H1 (cell line): ENCODE measurements at regions not wholly inside any gene's neighbourhood (a gene's known extent, or its start where the extent isn't known, plus 50 kb on each side); places are given as distances from the start of the nearest gene placed in this dataset.

Experiments
- CTCF ChIA-PET: fragments of 300-600 bp; sonication (Branson Sonifier 250); formaldehyde crosslinking; loops from one replicate; lab custom pipeline; 2021; ENCODE audit not compliant: partially characterized antibody; lab: Charles Lee
- POLR2A ChIA-PET: fragments of 300-600 bp; sonication (Branson Sonifier 250); formaldehyde crosslinking; loops from one replicate; lab custom pipeline; 2021; ENCODE audit warnings: inconsistent platforms; ENCODE audit not compliant: partially characterized antibody; lab: Charles Lee
- DNase-seq, 2 experiments: peaks; one replicate each; pipeline versions ENCODE4 v3.0.0 to v3.0.0-alpha.2; 2010 to 2022; ENCODE audit warnings: low spot score in 2 of 2, low read depth in 1 of 2, mixed read lengths in 1 of 2
- FAIRE-seq: peaks from 2 replicates; lab custom pipeline; 2011; peaks lifted over from hg19 to GRCh38; lab: Jason Lieb, UNC
- H2AFZ ChIP-seq: 2 replicates; pipeline ENCODE4 v1.8.1; 2012; ENCODE audit warnings: low read length, inconsistent platforms
- H2AK5ac ChIP-seq: 2 replicates; pipeline ENCODE4 v1.6.1; 2013; ENCODE audit warnings: low read depth, low read length
- H2BK120ac ChIP-seq: replicated peaks from 2 replicates; pipeline ENCODE3; 2013; ENCODE audit warnings: low read depth, low read length, inconsistent platforms
- H2BK12ac ChIP-seq: 2 replicates; pipeline ENCODE4 v1.6.1; 2013; ENCODE audit warnings: low read depth, low read length
- H2BK15ac ChIP-seq: 2 replicates; pipeline ENCODE4 v1.6.1; 2013; ENCODE audit warnings: low read length
- H2BK20ac ChIP-seq: 2 replicates; pipeline ENCODE4 v1.6.1; 2013; ENCODE audit warnings: low read length
- H2BK5ac ChIP-seq: 2 replicates; pipeline ENCODE4 v1.6.1; 2013; ENCODE audit warnings: low read depth, low read length
- H3K14ac ChIP-seq: 2 replicates; pipeline ENCODE4 v1.6.1; 2013; ENCODE audit warnings: inconsistent platforms; ENCODE audit not compliant: insufficient read length
- H3K18ac ChIP-seq: 2 replicates; pipeline ENCODE4 v1.6.1; 2013; ENCODE audit warnings: low read length; ENCODE audit errors: extremely low read depth
- H3K23ac ChIP-seq: 2 replicates; pipeline ENCODE4 v1.6.1; 2013; ENCODE audit warnings: inconsistent platforms; ENCODE audit not compliant: insufficient read length
- H3K23me2 ChIP-seq: 2 replicates; pipeline ENCODE4 v1.6.1; 2013; ENCODE audit warnings: low read depth, low read length
- H3K27ac ChIP-seq: 2 replicates; pipeline ENCODE4 v1.6.1; 2011; ENCODE audit warnings: low read depth, low read length, inconsistent platforms
- H3K27me3 ChIP-seq, 4 experiments: replicated peaks in 1 of 4; 1 replicate in 1 of 4; 2 replicates in 3 of 4; pipeline versions ENCODE4 v1.6.1 to v1.8.1; 2011 to 2013; ENCODE audit warnings: low read length in 3 of 4, mild to moderate bottlenecking in 3 of 4, inconsistent platforms in 2 of 4, mixed read lengths in 2 of 4, moderate library complexity in 1 of 4; ENCODE audit not compliant: control insufficient read depth in 3 of 4, insufficient read depth in 3 of 4; ENCODE audit errors: extremely low read depth in 1 of 4
- H3K36me3 ChIP-seq, 4 experiments: 2 replicates each; pipeline versions ENCODE4 v1.6.1 to v1.8.1; 2011 to 2013; ENCODE audit warnings: mild to moderate bottlenecking in 4 of 4, low read length in 3 of 4, moderate library complexity in 2 of 4, control low read depth in 1 of 4, inconsistent platforms in 1 of 4; ENCODE audit not compliant: insufficient read depth in 4 of 4, control insufficient read depth in 2 of 4
- H3K4ac ChIP-seq: replicated peaks from 2 replicates; pipeline ENCODE3; 2013; ENCODE audit warnings: low read length, low read depth, mixed read lengths, inconsistent platforms; ENCODE audit not compliant: insufficient read length
- H3K4me1 ChIP-seq, 4 experiments: replicated peaks in 1 of 4; 1 replicate in 1 of 4; 2 replicates in 3 of 4; pipeline versions ENCODE4 v1.6.1 to v1.8.1; 2011 to 2013; ENCODE audit warnings: low read length in 3 of 4, inconsistent platforms in 2 of 4, mixed read lengths in 1 of 4; ENCODE audit not compliant: insufficient read depth in 4 of 4, control insufficient read depth in 3 of 4
- H3K4me2 ChIP-seq, 2 experiments: 2 replicates each; pipeline versions ENCODE4 v1.6.1 to v1.8.1; 2011 to 2013; ENCODE audit warnings: low read depth in 2 of 2, low read length in 2 of 2, control low read depth in 1 of 2, inconsistent platforms in 1 of 2, mild to moderate bottlenecking in 1 of 2; ENCODE audit not compliant: insufficient read depth in 1 of 2
- H3K4me3 ChIP-seq, 4 experiments: fragments of 200-600, 300-600 bp in 1 of 4; sonication (generic), shearing (Covaris generic), sonication (Bioruptor Twin) in 1 of 4; 2 replicates each; pipeline versions ENCODE4 v1.5.1 to v1.8.1; 2011 to 2016; ENCODE audit warnings: low read length in 4 of 4, low read depth in 3 of 4, control low read depth in 2 of 4, inconsistent platforms in 2 of 4, mild to moderate bottlenecking in 2 of 4, mixed read lengths in 1 of 4, moderate library complexity in 1 of 4; ENCODE audit not compliant: insufficient read depth in 2 of 4; ENCODE audit errors: extremely low read depth in 1 of 4
- H3K56ac ChIP-seq: replicated peaks from 2 replicates; pipeline ENCODE3; 2013; ENCODE audit warnings: low read depth, mild to moderate bottlenecking, mixed read lengths, low read length, inconsistent platforms; ENCODE audit not compliant: insufficient read length
- H3K79me1 ChIP-seq: 2 replicates; pipeline ENCODE4 v1.6.1; 2013; ENCODE audit warnings: low read depth, low read length, control low read depth
- H3K79me2 ChIP-seq, 2 experiments: 2 replicates each; pipeline versions ENCODE4 v1.6.1 to v1.8.1; 2012 to 2013; ENCODE audit warnings: low read length in 2 of 2, mild to moderate bottlenecking in 2 of 2, inconsistent platforms in 1 of 2; ENCODE audit not compliant: insufficient read depth in 2 of 2, control insufficient read depth in 1 of 2
- H3K9ac ChIP-seq, 4 experiments: replicated peaks in 1 of 4; 1 replicate in 1 of 4; 2 replicates in 3 of 4; pipeline versions ENCODE4 v1.6.1 to v1.8.1; 2011 to 2013; ENCODE audit warnings: low read depth in 3 of 4, low read length in 3 of 4, control low read depth in 2 of 4, mild to moderate bottlenecking in 2 of 4, moderate library complexity in 2 of 4, inconsistent platforms in 1 of 4; ENCODE audit errors: extremely low read depth in 1 of 4
- H3K9me3 ChIP-seq, 2 experiments: 2 replicates each; pipeline versions ENCODE4 v1.6.1 to v1.8.1; 2012 to 2013; ENCODE audit warnings: mild to moderate bottlenecking in 2 of 2, moderate library complexity in 2 of 2, control low read depth in 1 of 2, inconsistent platforms in 1 of 2, low read depth in 1 of 2, low read length in 1 of 2, mixed read lengths in 1 of 2; ENCODE audit not compliant: insufficient read depth in 2 of 2
- H4K20me1 ChIP-seq, 2 experiments: replicated peaks in 1 of 2; 2 replicates each; pipeline versions ENCODE3 to v1.8.1; 2011 to 2013; ENCODE audit warnings: inconsistent platforms in 2 of 2, low read length in 2 of 2, mild to moderate bottlenecking in 1 of 2; ENCODE audit not compliant: insufficient read depth in 2 of 2, control insufficient read depth in 1 of 2
- H4K5ac ChIP-seq: 2 replicates; pipeline ENCODE4 v1.6.1; 2013; ENCODE audit warnings: low read length, low read depth, mixed read lengths, inconsistent platforms; ENCODE audit not compliant: insufficient read length
- H4K8ac ChIP-seq: 2 replicates; pipeline ENCODE4 v1.8.0; 2013; ENCODE audit warnings: mild to moderate bottlenecking, moderate library complexity, low read length, inconsistent platforms; ENCODE audit not compliant: insufficient read depth; ENCODE audit errors: extremely low read depth
- H4K91ac ChIP-seq: replicated peaks from 2 replicates; pipeline ENCODE3; 2013; ENCODE audit warnings: low read length, mixed read lengths, inconsistent platforms; ENCODE audit not compliant: insufficient read length
- ATF3 ChIP-seq: IDR thresholded peaks from 2 replicates; pipeline ENCODE4 v1.6.1; 2011; ENCODE audit warnings: low read depth, mild to moderate bottlenecking, low read length; ENCODE audit not compliant: insufficient read depth
- BACH1 ChIP-seq: IDR thresholded peaks from 2 replicates; pipeline ENCODE4 v1.6.1; 2012; ENCODE audit warnings: low read length, improper control_type of control experiment
- CBX5 ChIP-seq: fragments of 300-800, 300-1000 bp; sonication (generic); IDR thresholded peaks from 2 replicates; pipeline ENCODE4 v1.7.1; 2016; ENCODE audit warnings: antibody characterized with exemption, low read length, low read depth
- CBX8 ChIP-seq: fragments of 300-800, 300-1000 bp; sonication (generic); IDR thresholded peaks from 2 replicates; pipeline ENCODE4 v1.7.1; 2016; ENCODE audit warnings: low read depth, low read length, borderline replicate concordance
- E2F6 ChIP-seq: IDR thresholded peaks from 2 replicates; pipeline ENCODE4 v1.6.1; 2012; ENCODE audit warnings: inconsistent platforms
- KDM4A ChIP-seq: IDR thresholded peaks from one replicate; pipeline ENCODE4 v1.7.1; 2012; ENCODE audit warnings: low read depth, mild to moderate bottlenecking, moderate library complexity, low read length, inconsistent platforms; ENCODE audit not compliant: severe bottlenecking
- MAFK ChIP-seq: IDR thresholded peaks from 2 replicates; pipeline ENCODE4 v1.6.1; 2012; ENCODE audit warnings: low read depth, mild to moderate bottlenecking, improper control_type of control experiment, low read length
- RBBP5 ChIP-seq: IDR thresholded peaks from 2 replicates; pipeline ENCODE4 v1.7.1; 2012; ENCODE audit warnings: low read depth, mild to moderate bottlenecking, inconsistent platforms, low read length, moderate library complexity, borderline replicate concordance
- SIX5 ChIP-seq: IDR thresholded peaks from 2 replicates; pipeline ENCODE4 v1.6.1; 2011; ENCODE audit warnings: mild to moderate bottlenecking, low read depth, low read length
- SP2 ChIP-seq: IDR thresholded peaks from 2 replicates; pipeline ENCODE4 v1.6.1; 2012; ENCODE audit warnings: mild to moderate bottlenecking, low read length, inconsistent platforms
- SP4 ChIP-seq: IDR thresholded peaks from 2 replicates; pipeline ENCODE4 v1.6.1; 2012; ENCODE audit warnings: low read length, inconsistent platforms
- SUZ12 ChIP-seq: fragments of 200-600 bp; sonication (generic); IDR thresholded peaks from 2 replicates; pipeline ENCODE4 v1.6.1; 2012; ENCODE audit warnings: mild to moderate bottlenecking, inconsistent platforms, low read length, moderate library complexity, mixed read lengths
- TBP ChIP-seq: IDR thresholded peaks from 2 replicates; pipeline ENCODE4 v1.6.1; 2011; ENCODE audit warnings: low read depth, low read length, improper control_type of control experiment
- WGBS, 2 experiments: shearing (Covaris generic) in 1 of 2; methylation state at CpG; one replicate each; pipeline versions ENCODE4 v1.1.6 to v1.1.7; 2013 to 2015; ENCODE audit warnings: low lambda C conversion rate in 2 of 2, mixed read lengths in 2 of 2, inconsistent platforms in 1 of 2, low coverage in 1 of 2, missing lambda C conversion rate in 1 of 2; ENCODE audit not compliant: insufficient replicate concordance in 2 of 2, insufficient coverage in 1 of 2, insufficient read length in 1 of 2; ENCODE audit errors: extremely low coverage in 1 of 2, missing lambda C conversion rate in 1 of 2; 5-methylcytosine and 5-hydroxymethylcytosine counted together

- no peak overlapping the region for H3K14ac ChIP-seq
- 89% methylated on average over 4 of the region's 4 CpGs; no CpG with 5 or more reads in 1 of the 2 experiments for WGBS, 2 experiments
- no peaks in the 10 kb centered on the region; a peak in 1 of 7 replicates for H3K27me3 ChIP-seq
- H3K4me1 ChIP-seq = peaks cover 0 to 2% (median 0%) of the 10 kb centered on the region in 4 experiments; a peak in 3 of 7 replicates
- H4K91ac ChIP-seq = no peak overlapping the region
- FAIRE-seq (no peak), DNase-seq (no peak)
- ChIA-PET CTCF (interaction anchor here (4.3 kb wide), 1 partner anchor 195 kb away, joined by 15 read pairs; no protein-coding TSS in a partner anchor), POLR2A (no interaction called here)
- no peak overlapping the region for H3K9ac ChIP-seq
- H3K4ac ChIP-seq = no peak overlapping the region
- no peak overlapping the region for H3K27ac ChIP-seq
- no peak overlapping the region for H2BK20ac ChIP-seq
- H3K9me3 ChIP-seq = no peaks in the 10 kb centered on the region
- H3K4me3 ChIP-seq = no peak overlapping the region
- no peak overlapping the region for H2AFZ ChIP-seq
- TF ChIP-seq BACH1 (no peak), TBP (no peak), CBX8 (no peak), RBBP5 (no peak), E2F6 (no peak), SP4 (no peak), CBX5 (no peak), SIX5 (no peak), ATF3 (no peak), SP2 (no peak), KDM4A (no peak), SUZ12 (no peak), MAFK (no peak)
- H4K5ac ChIP-seq = no peak overlapping the region
- no peaks in the 10 kb centered on the region for H4K20me1 ChIP-seq
- no peak overlapping the region for H3K4me2 ChIP-seq
- no peaks in the 10 kb centered on the region for H3K79me2 ChIP-seq
- H2BK120ac ChIP-seq = no peak overlapping the region
- no peak overlapping the region for H2BK5ac ChIP-seq
- no peak overlapping the region for H3K23ac ChIP-seq
- no peak overlapping the region for H3K18ac ChIP-seq
- H2AK5ac ChIP-seq = no peak overlapping the region
- no peak overlapping the region for H2BK15ac ChIP-seq
- no peak overlapping the region for H4K8ac ChIP-seq
- H3K23me2 ChIP-seq = no peaks in the 10 kb centered on the region
- H3K79me1 ChIP-seq = peaks cover 2% of the 10 kb centered on the region; the same call in 1 of the 2 replicates
- H2BK12ac ChIP-seq = no peak overlapping the region
- H3K56ac ChIP-seq = no peak overlapping the region
- no peaks in the 10 kb centered on the region for H3K36me3 ChIP-seq
These were observed 56.6 kb upstream of the GDF10 start for GRCh38 chr10:47243356-47243755.
